HuH-7.5 (cell line): ENCODE measurements at regions not wholly inside any gene's neighbourhood (a gene's known extent, or its start where the extent isn't known, plus 50 kb on each side); places are given as distances from the start of the nearest gene placed in this dataset.
"Not testable (repeated sequence)": the region's sequence is repeated elsewhere in the genome, so short reads cannot be mapped to it uniquely, and the experiment has no call there.

Source experiments
- DNase-seq: peaks from one replicate; pipeline ENCODE4 v3.0.0; 2011; ENCODE audit warnings: low spot score

DNA sequence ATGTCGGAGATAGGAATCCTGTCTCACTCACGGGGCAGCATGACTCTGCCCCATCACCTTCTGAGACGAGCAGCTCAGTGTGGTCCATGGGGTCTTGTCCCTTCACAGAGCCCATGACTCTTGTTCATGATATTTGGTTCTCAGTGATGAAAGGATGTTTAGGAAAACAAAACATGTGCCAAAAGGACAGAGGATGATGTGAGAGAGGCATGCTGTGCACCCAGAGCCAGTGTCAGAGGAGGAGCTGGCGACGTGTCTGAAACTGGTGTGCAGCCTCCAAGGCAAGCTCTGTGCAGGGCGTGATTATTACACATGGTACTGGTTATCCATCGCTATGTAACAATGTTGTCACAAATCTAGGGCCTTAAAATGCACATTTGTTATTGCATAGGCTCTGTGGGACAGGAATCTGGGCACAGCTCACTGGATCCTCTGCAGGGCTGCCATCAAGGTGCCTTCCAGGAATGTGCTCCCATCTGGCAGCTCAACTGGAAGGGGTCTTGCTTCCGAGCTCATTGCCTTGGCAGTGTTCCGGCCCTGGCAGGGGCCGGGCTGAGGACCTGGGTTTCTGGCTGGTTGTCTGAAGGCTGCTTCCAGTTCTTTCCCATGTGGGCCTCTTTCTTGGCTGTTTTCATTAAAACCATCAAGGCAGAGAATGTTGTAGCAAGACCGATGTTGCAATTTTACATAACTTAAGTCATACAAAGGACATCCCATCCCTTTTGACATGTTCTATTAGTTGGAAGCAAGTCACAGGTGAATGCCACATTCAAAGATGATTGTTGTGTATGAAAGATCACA is 175.4 kb downstream of the ERMARD start:
- no peak for DNase-seq

DNA sequence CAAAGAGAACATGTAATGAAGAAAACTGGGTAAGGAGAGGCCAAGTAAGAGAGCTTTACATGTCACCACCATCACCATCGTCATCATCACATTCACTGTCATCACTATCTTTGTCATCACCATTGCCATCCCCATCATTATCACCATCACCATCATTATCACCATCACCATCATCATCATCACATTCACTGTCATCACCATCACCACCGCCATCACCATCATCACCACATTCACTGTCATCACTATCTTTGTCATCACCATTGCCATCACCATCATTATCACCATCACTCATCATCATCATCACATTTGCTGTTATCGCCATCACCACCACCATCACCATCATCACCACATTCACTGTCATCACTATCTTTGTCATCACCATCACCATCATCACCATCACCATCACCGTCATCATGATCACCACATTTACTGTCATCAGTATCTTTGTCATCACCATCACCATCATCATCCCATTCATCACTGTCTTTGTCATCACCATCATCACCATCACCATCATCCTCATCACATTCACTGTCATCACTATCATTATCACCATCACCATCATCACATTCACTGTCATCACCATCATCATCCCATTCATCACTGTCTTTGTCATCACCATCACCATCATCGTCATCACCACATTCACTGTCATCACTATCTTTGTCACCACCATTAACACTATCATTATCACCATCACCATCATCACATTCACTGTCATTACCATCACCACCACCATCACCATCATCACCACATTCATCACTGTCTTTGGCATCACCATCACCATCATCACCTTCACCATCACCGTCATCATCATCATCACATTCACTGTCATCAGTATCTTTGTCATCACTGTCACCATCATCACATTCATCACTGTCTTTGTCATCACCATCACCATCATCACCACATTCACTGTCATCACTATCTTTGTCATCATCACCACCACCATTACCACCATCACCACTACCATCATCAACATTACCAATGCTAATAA is 172.3 kb downstream of the ERMARD start:
- DNase-seq = no peak

DNA sequence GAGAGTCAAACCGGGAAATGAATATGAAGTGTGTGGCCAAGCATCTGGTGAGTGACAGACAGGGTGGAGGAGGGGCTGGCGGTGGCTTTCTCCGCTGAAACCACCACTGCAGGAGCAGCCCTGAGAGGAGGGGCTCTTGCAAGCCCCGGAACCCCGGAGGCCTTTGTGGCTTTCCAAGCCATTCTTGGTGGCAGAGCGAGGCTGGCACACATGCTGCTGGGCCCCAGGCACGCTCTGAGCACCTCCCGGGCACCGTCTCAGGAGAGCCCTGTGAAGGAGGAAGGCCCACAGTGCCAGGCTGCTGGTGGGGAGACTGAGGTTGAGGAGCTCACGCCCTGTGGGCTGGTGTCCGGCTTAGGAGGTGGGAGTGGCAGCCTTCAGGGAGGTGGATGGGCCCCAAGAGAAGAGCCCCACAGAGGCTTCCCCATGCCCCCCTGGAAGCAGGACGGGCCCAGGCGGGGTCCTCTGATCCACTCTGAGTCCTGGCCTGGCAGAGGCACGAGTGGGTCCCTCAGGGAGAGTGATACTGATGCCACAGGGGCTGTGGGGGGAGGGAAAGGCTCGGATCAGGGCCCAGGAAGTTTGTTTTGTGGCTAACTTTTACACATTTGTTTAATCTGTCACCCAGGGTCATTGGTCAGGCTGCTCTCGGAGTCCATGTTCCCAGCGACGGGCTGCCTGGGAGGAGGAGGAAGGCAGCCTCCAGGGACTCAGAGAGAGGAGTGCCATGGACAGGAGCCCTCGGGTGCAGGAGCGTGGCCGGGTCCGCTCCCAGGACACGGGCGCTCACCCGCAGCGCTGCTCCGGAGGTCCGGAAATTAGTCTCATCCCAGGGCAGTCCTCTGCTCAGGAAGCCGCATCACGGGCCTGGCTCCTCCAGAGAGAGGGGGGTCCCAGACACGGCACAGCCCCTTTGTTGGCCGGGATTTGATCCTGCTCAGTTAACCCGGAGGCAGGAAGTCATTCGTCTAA is 170.7 kb downstream of the ERMARD start:
- DNase-seq = no peak

DNA sequence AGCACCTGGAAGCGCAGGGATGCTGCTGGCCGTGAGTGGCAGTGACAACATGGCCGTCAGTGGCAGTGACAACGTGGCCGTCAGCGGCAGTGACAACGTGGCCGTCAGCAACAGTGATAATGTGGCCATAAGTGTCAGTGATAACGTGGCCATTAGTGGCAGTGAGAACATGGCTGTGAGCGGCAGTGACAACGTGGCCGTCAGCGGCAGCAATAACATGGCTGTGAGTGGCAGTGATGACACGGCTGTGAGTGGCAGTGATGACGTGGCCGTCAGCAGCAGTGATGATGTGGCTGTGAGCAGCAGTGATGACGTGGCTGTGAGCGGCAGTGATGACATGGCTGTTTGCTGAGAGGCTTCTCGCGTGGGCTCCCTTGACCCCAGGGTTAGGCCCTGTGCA is 169.8 kb downstream of the ERMARD start:
- no peak for DNase-seq

DNA sequence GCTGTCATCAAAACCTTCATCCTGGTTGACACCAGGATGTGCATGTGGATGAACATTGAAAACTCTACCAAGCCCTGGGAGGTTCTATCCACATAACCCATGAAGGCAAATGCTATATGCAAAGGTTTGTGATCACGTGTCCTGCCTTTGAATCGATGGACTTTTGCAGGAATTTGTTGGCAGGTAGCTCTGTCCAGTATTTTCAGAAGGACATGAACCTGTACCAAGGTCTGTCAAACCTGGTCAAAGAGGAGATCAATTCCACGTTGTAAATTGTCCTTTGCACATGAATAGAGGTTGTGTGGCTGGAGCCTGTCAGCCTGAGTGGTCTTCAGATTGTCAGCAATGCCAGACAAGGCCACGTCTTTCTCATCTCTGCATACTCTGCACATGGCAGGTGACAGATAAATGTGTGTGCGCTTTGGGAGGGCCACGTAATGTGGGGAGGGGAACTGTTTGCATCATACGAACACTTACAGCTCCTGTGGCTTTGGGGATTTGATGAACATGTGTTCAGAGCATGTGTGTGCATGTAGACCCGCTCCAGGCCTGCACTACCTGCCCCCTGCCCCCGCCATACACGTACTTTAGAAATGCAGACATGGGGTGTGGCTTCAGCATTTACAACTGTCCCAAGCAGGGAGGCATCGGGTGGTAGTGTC is 169.1 kb downstream of the ERMARD start:
- DNase-seq = no peak

DNA sequence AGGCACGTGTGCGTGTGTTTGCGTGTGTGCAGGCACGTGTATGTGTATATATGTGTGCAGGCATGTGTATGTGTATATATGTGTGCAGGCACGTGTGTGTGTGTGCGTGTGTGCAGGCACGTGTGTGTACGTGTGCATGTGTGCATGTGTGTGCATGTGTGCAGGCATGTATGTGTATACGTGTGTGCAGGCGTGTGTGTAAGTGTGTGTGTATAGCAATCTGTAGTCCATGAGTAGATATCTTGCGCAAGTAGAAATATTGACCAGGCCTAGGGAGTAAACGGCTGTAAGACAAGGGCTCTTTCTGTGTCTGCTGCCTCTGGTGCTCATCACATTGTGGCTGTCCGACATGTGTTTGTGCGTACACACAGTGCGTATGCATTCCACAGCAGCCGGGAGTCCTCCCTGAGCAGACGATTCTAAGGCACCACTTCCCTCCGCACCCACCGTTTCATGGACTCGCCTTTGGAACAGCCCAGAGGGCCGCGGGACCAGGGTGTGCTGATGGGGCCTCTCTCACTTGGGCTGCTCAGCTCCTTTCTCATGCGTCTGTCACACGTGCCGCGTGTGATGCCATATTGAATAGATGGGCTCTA is 167.6 kb downstream of the ERMARD start:
- DNase-seq = no peak

DNA sequence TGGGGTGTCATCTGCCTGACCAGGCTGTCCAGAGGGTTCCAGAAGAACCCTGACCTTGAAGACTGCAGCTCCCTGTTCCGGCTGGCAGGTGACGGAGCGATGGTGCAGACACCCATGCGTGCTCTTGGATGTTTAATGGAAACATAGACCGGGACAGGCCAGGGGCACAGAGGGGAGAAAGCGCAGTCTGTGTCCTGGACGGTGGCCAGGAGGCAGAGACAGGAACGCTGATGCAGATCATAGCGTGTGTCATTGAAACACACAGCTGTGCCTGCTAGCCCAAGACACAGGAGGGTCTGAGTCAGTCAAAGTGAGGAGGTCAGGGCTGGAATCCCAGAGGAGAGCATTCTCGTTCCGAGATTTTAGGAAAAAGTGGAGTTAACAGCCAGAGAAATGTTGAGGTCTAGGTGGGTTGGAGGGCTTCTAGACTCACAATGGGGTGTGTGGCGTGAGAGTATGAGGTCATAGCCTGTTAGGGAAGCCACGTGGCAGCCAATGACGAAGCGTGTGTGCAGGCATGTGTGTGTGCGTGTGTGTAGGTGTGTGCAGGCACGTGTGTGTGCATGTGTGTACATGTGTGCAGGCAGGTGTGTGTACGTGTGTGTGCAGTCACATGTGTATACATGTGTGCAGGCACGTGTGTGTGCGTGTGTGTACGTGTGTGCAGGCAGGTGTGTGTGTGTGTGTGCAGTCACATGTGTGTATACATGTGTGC is 167.0 kb downstream of the ERMARD start:
- no peak for DNase-seq

DNA sequence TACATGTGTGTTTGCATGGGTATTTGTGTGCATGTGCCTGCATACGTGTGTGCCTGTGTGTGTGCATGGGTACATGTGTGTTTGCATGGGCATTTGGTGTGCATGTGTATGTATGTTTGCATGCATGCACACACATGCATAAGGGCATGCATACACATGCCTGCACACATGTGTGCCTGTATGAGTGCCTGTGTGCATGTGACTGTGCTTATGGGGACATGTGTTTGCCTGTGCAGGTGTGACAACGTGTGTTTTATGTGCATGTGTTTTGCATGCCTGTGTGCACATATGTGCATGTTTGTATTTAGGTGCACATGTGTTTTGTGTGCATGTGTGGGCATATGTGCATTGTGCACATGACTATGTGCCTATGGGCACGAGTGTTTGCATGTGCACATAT is 165.7 kb downstream of the ERMARD start:
- no peak for DNase-seq

DNA sequence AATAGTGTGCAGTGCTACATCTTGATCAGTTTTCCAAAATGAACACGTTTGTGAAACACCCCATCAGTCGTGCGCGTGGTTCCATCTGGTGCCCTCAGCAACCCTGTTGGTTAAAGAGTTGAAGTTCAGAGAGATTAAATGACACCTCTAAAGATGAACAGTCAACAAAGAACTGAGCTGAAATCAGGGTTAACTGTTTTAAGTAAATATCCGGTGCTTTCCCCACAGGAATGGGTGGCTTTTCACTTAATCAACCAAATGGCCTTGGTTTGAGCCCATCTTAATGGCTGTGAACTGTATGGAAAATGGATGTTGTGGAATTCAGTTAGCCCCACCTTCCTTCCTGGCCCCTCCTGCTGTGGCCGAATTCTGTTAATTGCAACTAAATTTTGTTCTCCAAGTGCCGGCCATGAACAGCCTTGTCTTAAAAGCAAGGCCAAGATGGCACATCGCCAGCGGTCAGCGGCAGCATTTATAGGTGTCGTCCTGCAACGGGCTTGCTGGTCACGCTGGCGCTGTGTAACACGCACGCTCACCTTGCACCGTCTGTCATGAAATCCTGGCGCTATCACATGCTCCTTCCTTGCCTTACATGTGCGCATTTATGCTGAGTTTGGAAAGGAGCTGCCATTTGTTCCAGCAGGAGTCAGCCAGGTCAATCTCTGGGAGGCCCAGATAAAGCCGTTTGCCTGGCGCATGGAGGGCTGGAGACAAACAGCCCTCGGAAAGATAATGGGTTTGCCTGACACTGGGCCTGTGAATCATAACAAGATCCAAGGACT is 164.5 kb downstream of the ERMARD start:
- DNase-seq = no peak

DNA sequence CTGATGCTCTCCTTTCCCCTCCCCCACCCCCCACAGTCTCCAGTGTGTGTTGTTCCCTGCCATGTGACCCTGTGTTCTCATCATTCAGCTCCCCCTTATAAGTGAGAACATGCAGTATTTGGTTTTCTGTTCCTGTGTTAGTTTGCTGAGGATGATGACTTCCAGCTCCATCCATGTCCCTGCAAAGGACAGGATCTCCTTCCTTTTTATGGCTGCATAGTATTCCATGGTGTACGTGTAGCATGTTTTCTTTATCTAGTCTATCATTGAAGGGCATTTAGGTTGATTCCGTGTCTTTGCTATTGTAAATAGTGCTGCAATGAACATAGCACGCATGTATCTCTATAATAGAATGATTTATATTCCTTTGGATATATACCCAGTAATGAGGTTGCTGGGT is 162.3 kb downstream of the ERMARD start:
- not testable (repeated sequence) for DNase-seq

DNA sequence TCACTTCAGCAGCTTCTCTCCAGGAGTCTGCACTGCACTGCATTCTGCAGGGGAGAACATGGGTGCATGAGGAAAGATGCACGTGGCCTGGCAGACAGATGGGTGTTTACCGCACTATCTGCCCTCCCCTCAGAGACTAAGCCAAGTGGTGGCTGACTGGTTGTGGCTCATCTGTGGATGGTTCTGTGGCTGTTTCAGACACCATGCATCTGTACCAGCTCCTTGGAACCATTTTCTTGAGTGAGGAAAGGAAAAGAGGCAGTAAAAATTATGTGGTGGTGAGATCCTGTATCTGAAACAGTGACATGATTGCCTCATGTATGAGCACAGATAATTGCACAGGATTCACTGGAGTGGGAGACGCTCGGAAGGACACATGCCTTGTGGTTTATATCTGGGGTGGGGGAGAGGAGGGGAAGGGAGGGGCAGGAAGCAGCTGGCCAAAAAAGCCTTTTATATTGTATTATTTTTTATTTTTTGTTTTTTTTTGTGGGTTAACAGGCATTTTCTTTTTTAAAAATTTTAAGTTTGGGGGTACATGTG is 161.7 kb downstream of the ERMARD start:
- DNase-seq = no peak

DNA sequence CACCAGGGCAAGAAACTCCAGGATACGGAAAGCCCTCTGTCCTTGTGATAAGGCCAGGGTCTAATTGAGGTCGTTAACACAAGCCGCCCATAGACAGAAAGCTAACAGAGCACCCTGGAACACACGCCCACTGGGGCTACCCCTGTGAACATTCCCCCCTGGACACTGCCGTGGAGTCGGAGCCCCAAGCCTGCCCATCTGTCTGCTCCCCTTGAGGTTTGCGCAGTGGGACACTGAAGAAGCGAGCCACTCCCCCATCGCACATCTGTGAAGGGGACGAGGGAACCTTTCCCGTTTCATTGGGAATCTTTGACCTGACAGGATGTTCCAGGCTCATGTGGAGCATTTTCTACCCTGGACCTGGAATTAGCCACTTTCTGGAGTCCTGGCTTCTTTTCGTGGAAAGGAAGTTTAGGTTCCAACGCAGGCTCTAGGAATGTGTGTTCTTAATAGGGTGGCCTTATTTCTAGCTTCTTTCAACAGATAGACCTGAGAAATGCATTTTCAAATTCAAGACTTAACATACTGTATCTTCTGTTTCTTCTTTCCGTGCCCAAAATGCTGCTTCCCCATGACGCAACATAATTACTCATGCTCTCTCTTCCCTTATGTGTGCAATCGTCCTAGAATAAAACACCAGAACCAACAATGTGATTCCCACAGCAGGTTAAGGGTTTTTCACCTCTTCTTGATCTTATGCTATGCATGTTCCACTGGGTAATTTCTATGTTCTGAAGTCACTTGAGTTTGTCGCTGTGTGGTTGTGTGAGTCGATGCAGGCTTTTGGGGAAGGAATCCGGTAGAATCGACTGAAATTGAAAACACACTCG is 161.1 kb downstream of the ERMARD start:
- no peak for DNase-seq

DNA sequence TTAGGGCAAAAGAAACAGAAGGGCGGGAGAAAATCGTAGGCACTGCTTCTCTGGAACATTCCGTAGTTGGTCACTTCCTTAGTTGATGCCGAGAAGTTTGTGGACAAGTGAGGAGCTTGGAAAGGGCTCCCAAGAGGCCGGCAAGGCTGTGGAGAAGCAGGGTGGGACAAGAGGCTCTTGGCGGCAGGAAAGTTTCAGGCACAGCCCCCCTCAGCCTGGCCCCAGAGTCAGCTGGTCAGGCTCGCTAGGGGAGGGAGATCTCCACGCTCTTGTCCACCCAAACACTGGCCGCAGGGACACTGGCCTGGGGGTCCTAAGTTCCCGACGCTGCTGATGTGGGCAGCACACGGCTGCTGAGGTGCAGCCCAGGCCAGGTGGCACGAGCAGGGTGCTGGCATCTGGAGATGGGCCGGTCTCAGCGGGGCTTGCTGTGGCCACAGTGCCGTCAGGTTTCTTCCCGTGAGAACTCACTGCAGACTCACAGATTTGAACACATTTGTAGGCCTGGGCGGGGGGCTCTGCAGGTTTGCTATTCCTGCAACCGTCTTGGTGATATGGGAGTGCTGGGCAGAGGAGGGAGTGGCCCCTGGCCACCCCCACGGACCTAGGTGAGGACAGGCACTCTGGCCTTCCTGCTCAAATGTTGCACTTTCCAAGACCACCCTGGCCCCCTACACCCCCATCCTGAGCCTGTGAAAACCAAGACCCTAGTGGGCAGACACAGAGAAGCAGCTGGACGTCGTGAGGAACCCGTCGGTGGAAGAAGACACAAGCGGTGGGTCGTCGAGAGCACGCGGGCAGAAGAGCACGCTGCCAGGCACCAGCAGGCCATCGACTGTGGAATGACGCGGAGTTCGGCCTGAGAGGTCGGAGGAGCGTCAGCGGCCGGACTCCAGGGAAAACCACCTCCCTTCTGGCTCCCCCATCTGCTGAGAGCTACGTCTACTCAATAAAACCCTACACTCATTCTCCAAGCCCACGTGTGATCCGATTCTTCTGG is 160.1 kb downstream of the ERMARD start:
- DNase-seq = no peak

DNA sequence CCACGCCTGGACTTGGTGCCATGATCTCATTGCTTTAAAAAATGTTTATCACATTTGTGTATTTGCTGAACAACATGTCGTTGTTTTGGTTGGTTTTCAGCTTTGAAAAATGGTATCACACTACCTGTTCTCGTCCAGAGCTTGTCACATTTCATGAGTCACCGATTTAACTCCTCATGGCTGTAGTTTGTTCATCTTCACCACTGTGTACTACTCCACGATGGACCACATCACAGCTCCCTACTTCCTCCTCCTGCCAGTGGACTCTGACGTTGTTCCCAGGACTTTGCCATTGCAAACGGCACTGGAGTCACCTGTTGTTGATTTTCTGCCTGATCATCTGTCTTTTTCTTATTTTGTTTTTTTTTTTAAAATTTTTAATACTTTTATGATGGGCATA is 157.7 kb downstream of the ERMARD start:
- no peak for DNase-seq

DNA sequence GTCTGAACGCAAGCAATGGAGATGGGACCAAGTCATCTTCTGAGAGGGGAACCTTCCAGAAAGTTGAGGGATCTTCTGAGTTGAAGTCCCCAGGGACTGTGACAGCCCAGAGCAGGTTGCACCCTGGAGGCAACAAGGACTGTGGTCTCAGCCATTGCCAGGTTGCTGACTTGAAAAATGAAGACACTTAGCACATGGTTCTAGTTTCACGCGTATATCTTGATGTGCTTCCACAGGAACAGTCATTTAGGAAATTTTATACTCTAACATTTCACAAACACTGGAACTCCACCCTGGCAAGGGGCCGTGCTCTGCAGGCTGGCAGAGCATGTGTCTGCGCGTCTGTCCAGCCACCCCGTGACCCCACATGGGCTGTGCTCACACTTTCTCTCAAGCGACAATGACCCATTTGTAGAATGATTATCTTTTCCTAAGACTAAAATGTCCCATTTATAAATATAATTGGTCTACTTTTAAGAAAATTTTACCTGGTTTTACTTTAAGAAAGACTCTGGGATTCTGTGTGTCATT is 157.0 kb downstream of the ERMARD start:
- DNase-seq = no peak

DNA sequence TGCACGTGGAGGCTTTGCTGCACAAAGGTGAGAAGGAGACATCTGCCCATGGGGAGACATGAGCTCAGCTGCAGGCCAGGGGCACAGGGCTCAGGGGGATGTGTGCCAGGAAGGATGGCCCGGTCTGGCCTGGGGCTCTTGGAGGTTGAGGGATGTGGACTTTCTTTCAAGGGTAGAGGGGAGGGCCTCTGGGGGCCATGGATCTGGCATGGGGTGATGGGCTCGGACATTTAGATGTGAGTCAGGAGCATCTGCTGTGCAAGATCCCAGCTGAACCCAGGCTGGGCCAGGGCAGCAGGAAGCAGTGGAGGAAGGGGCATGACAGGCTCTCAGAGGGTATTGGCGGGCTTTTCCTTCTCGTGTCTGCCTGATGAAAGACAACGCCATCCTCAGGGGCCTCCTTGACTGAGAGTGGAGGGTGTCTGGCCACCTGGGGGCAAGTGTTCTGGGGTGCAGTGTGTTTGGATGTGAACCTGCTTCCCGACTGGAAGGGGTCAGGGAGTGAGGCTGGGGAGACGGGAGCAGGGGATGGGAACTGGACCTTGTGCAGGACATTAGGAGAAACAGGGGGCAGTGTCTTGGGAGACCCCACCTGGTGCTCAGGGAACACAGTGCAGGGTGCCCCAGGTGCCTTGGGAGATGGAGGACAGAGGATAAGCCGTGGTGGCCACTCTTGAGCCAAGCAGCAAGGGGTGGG is 156.1 kb downstream of the ERMARD start:
- DNase-seq = no peak
